HG03520 (cell line): ENCODE measurements at regions not wholly inside any gene's neighbourhood (a gene's known extent, or its start where the extent isn't known, plus 50 kb on each side); places are given as distances from the start of the nearest gene placed in this dataset.
"Not testable (repeated sequence)": the region's sequence is repeated elsewhere in the genome, so short reads cannot be mapped to it uniquely, and the experiment has no call there.

Experiments
- ATAC-seq: cut with Tn5 transposase; IDR thresholded peaks from one replicate; pipeline ENCODE4 v1.9.1; 2021; ENCODE audit warnings: mild to moderate bottlenecking, moderate library complexity; ENCODE audit not compliant: unreplicated experiment

- no peak for ATAC-seq
These were observed 482.8 kb downstream of the STIM2 start for GRCh38 chr4:27343411-27343810.

GRCh38 chr4:27350161-27350560 lies 489.5 kb downstream of the STIM2 start:
- ATAC-seq, result no peak

- ATAC-seq, result no peak
These were observed 496.6 kb downstream of the STIM2 start for GRCh38 chr4:27357283-27357682.

DNA sequence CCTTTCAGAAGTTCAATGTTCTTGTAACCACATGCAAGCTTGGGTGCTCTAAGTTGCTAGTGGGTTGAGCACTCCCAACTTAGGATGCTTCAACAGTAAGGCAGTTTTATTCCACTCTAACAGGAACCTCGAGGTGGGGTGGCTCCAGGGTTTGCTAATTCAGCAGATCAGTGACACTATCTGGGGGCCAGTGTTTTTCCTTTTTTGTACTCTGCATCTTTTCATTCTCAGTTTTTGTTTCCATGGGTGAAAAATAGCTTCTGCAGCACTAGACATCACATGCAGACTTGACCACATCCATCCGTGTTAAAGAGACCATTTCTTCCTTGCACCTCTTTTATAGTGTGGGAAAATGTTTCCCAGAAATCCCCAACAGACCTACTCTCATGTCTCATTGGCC lies 497.6 kb downstream of the STIM2 start:
- ATAC-seq, result no peak

GRCh38 chr4:27360131-27360530 lies 499.5 kb downstream of the STIM2 start:
- ATAC-seq, result no peak

- no peak for ATAC-seq
These were observed 500.2 kb downstream of the STIM2 start for GRCh38 chr4:27360790-27361267.

GRCh38 chr4:27364509-27364908 lies 503.9 kb downstream of the STIM2 start:
- ATAC-seq, result no peak

DNA sequence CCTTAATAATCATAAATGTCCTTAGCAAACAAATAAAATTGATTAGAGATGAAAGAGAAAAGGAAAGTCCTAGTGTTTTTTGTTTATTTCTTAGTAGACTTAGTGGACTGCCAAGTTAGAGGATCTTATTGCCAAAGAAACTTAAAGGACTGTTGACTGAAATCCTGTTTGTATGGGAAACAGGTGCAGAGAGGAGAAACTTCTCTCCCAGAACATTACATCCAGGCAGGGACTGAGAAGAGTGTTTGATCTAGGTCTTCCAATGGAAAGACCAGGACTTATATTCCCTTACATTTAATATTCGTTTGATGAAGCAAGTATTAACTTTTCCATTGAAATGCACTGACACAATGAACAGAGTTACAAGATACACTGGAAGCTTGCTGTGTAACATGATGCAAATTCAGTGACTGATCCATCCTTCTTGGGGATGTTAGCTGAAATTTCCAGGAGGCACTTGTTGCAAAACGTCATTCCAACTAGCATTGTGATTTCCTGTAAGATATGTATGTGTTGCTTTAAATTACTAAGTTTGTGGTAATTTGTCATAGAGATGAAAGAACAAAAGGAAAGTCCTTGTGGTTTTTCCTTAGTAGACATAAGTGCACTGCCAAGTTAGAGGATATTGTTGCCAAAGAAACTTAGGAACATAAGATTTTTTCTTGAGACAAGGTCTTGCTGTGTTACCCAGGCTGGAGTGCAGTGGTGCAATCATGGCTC lies 505.6 kb downstream of the STIM2 start:
- no peak for ATAC-seq

DNA sequence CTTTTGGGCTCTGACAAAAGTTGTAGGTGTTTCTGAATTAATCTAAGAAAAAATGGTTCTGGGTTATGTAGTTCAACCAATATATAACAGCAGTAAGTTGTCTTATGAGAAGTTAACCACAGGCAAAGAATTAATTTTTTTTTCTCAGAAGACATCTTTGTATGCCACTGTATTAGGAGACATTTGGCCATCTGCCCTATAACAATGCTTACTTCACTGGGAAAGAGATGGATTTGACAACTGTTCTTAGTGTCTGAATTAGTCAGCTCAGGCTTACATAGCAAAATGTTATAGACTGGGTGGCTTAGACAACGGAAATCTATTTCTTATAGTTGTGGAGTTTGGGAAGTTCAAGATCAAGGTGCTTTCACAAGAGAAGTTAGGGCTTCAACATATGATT lies 508.1 kb downstream of the STIM2 start:
- no peak for ATAC-seq

DNA sequence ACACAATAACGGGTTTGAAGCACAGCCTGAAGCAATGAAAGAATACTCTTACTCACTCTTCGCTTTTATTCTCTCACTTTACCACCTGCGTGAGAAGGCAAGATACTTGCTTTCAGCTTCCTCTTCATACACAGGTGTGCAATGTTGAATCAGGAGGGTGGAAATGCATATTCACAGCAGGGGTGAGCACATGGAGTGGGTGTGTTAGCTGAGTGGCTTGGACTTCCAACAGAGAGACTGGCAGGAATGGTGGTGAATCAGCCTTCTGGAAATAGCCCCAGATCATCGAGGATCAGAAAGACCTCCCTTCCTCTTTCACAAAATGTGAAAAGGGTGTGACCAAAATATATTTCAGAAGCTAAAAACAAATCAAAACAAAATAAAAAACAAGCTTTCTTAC lies 521.2 kb downstream of the STIM2 start:
- no peak for ATAC-seq

DNA sequence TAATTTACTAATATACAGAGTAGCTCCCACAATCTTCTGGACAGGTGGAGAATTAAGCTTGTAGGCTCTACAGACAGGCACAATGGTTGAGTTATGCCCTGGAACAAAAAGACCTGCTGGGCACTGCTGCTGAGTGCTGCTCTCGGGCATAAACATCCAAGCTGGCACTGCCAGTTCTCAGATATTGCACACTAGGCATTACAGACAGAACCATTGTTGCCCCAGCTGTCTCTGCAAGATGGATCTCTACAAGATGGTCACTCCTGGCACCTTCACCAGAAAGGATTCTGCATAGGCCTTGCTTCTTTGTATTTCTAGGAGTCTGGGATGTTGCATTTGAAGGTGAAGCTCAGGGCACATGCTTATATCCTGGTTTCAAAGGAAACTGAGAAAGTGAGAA lies 527.1 kb downstream of the STIM2 start:
- ATAC-seq, result no peak

GRCh38 chr4:27397886-27398285 lies 537.2 kb downstream of the STIM2 start:
- ATAC-seq, result no peak

GRCh38 chr4:27398631-27399310 lies 538.1 kb downstream of the STIM2 start:
- ATAC-seq, result no peak

- ATAC-seq, result no peak
These were observed 547.0 kb downstream of the STIM2 start for GRCh38 chr4:27407616-27408015.

GRCh38 chr4:27412613-27413012 lies 552.0 kb downstream of the STIM2 start:
- no peak for ATAC-seq

DNA sequence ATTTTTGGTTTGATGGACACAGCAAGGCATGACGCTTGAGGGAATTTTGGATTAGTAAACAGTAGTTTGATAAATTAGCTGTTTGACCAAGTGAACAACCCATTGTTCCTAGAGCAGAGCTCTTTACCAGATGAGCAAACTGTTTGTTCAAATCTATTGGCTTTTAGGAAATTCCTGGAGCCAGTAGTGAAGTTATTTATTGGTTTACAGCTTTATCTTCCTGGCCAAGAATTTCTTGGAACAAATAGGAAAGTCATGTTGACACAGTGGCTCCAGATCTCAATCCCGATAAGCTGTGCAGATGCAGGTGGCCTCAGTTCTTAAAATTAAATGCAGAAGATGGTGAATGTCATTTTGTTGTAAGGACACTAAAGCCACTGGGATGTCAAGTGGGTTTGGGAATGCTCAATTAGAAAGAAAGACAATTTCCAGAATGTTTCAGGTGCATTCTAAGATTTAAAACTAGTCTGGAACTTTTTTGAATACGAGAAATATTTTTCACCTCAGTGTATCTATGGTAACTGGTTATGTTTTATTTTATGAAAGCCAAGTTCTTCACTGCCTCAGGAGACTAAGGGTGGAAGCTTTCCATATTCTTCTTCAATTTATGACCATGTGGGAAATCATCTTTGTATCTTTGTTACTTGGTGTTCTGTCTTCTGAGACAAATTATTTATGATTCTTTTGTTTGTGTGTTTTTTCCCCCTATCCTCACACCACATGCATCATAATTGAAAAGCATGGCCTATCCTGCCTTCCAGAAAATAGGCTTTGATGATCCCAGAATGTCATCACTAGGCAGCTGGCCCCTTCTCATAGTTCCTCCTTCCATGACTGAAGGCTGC lies 554.5 kb downstream of the STIM2 start:
- no peak for ATAC-seq

GRCh38 chr4:27428661-27429060 lies 568.0 kb downstream of the STIM2 start:
- ATAC-seq, result no peak

DNA sequence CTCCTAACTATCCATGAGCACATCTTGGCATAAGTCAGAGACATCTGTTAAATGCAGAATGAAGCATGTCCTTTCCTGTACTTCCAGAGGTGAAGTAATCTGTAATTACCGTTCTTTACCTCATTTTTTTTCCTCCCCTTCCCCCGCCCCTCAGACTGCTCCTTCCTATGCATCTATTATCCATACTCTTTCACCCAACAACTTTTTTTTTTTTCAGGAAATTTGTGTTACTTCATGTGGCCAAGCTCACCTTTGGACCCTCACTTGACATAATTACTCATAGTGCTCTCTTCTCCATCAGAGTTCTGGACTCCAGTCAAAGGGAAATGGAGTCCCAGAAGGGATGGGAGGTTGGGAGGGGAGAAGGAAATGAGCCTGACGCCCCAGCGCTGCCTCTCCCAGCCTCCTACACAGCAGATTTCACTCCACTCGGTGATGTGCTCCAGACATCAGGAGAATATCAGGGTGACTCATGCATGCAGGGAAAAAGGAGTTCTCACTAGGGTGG lies 568.8 kb downstream of the STIM2 start:
- no peak for ATAC-seq

GRCh38 chr4:27442146-27442545 lies 581.5 kb downstream of the STIM2 start:
- no peak for ATAC-seq

DNA sequence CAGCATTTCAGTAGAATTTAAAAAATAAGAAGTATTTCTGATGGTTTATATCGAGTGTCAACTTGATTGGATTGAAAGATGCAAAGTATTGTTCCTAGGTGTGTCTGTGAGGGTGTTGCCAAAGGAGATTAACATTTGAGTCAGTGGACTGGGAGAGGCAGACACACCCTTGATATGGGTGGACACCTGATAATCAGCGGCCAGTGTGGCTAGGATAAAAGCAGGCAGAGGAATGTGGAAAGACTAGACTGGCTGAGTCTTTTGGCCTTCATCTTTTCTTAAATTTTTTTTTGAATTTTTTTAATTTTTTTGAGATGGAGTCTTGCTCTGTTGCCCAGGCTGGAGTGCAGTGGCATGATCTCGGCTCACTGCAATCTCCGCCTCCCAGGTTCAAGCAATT lies 582.0 kb downstream of the STIM2 start:
- ATAC-seq, result not testable (repeated sequence)

DNA sequence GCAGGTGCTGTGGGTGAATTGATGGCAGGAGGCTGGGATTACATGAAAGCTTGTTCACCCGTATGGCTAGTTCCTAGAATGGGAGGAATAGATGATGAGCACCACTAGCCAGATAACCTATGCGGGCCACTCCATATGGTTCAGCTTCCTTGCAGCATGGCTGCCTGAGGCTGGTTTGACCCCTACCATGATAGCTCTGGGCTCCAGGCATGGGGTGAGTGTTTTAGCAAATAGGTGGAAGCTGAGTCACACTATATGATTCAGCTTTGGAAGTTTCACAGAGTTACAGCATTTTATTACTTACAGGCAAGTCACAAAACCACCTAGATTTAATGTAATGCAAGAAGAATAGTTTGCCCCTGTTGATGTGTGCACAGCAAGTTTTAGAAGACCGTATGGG lies 603.2 kb downstream of the STIM2 start:
- ATAC-seq, result no peak
